GM21360 (cell line): ENCODE measurements at regions not wholly inside any gene's neighbourhood (a gene's known extent, or its start where the extent isn't known, plus 50 kb on each side); places are given as distances from the start of the nearest gene placed in this dataset.
"Not testable (repeated sequence)": the region's sequence is repeated elsewhere in the genome, so short reads cannot be mapped to it uniquely, and the experiment has no call there.

Experiments
- ATAC-seq: cut with Tn5 transposase; IDR thresholded peaks from one replicate; pipeline ENCODE4 v1.9.1; 2021; ENCODE audit warnings: mild to moderate bottlenecking, moderate library complexity; ENCODE audit not compliant: unreplicated experiment

DNA sequence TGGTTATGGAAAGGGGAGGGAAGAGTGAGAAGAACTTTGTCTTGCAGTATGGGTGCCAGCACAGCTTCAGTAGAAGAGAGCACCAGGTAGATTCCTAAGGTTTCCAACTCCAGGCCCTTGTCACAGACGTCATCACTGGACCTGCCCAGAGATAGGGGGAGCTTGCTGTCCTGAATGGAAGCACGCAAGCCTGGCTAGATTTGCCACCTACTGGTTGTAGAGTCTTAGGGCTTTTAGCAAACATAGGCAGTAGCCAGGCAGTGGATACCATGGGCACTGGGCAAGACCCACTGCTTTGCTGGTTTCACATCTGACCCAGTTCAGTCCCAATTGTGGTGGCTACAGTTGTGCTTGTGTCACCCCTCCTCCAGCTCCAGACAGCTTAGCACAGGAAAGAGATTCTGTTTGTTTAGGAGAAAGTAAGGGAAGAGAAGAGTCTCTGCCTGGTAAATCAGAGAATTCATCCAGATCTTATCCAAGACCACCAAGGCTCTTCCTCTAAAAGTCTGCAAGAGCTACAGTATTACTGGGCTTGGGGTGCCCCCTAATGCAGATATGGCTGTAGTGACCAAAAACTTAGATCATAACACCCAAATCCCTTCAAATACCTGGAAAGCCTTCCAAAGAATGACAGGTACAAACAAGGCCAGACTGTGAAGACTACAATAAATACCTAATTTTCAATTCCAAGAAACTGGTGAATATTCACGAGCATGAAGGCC lies 158.9 kb downstream of the HINT1 start:
- no peak for ATAC-seq

DNA sequence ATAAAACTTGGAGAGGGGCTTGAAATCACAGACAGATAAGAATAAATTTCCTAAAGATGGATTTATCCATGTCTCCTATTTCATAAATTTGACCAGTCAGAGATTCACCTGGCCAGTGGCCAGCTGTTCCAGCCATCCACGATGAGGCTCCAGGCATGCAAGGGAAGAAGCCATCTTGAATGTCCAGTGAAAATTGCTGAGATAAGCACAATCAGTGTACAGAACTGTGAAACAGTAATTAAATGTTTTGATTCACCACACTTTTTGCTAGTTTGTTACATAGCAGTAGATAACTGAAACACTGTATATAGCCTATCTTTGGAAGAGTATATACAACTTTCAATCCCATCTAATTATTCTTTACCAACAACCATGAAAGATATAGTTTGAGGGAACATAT lies 163.5 kb downstream of the HINT1 start:
- no peak for ATAC-seq

DNA sequence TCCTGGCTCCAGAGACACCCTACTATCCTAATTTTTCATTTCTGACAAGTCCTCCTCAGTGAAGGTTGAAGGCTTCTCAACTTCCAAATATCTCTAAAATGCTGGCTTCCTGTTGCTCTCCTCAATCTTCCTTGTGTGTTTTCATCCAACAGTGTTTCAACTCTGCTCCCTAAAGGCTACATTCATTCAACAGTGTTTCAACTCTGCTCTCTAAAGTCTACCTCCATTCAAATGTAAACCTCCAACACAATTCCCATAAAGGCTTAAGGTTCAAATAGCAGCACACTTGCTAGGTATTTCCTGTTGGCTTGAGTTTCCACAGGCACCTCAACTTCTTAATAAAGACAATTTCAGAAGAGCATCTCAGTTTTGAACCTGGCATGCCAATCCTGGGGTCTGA lies 164.8 kb downstream of the HINT1 start:
- ATAC-seq = no peak

DNA sequence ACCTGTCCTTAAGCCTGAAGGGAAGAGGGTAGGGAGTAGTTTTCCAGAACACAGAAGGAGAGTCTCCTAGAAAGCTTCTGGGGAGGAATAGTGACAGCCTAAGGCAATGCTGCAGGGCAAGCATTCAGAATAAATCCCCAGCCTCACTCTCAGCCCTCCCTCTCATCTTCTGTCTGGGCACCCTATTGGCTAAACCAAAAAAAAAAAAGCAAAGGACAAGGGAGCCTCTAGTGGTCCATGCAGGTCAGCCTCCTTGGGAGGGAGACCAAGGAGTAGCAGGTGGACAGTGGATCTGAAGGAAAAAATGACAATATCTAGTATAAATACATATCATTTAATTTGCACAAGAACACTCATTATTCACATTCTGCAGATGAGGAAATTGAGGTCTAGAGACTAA lies 168.3 kb downstream of the HINT1 start:
- not testable (repeated sequence) for ATAC-seq

DNA sequence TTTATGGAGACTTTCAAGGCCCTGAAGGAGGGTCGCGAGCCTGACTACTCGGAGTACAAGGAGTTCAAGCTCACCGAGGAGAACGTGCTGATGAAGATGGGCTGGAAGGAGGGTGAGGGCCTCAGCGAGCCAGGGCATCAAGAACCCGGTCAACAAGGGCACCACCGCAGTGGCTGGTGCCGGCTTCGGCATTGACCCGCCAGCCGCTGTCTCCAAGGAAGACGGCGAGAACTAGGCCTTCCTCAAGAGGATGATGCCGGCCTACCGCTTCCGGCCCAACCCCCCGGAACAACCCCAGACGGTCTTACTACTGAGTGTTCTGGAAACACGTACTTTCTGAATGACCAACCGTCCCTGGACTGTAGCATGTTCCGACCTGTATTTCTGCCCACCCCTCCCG lies 169.2 kb downstream of the HINT1 start:
- no peak for ATAC-seq

DNA sequence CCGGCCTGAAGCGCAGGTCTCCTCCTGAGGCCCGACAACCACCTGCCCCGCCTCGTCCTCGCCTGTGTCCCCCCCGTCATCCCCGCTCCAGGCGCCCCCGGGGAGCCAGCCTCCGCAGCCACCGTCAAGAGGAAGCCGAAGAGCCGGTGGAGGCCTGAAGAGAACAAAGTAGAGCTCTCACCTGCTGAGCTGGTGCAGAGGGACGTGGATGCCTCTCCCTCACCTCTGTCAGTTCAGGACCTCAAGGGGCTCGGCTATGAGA lies 169.9 kb downstream of the HINT1 start:
- ATAC-seq = no peak

DNA sequence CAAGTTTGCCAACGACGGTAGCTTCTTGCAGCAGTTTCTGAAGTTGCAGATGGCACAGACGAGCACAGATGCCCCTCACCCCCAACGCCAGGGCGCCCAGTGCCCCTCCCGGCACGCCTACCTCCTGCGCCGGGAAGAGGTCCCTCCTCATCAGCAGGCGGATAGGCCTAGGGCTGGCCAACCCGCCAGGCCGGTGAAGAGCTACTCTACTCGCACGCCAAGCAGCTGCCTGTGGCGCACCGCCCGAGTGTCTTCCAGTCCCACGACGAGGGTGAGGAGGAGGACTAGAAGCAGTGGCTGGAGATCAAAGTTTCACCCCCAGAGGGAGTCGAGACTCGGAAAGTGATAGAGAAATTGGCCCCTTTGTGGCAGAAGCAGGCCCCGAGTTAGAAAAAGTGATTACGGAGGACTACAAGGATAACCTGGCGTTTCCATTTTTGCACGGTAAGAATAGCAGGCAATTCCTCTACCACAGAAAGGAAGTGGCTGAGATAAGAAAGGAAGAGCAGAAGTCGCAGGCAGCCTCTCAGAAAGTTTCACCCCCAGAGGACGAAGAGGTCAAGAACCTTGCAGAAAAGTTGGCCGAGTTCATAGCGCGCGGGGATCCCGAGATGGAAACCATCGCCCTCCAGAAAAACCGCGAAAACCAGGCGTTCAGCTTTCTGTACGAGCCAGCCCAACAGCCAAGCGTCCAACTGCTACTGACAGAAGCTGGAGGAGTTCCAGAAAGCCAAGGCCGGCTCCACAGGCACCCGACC lies 170.4 kb downstream of the HINT1 start:
- no peak for ATAC-seq

DNA sequence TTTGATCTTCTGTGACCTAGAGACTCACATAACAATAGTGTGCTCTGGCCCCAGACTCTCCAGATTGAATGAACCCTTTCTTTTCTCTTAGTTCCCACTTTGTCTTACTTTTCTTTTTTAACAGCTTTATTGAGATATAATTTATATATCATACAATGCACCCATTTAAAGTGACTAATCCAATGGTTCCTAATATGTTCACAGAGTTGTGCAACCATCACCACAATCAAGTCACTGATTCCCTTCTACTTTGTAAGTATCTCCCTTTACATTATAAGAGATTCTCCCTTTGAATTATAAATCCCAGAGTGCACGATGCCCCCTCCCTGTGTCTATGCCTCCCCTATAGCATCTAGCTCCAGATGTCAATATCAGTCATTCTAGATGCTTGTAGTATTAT lies 172.4 kb downstream of the HINT1 start:
- ATAC-seq = no peak

DNA sequence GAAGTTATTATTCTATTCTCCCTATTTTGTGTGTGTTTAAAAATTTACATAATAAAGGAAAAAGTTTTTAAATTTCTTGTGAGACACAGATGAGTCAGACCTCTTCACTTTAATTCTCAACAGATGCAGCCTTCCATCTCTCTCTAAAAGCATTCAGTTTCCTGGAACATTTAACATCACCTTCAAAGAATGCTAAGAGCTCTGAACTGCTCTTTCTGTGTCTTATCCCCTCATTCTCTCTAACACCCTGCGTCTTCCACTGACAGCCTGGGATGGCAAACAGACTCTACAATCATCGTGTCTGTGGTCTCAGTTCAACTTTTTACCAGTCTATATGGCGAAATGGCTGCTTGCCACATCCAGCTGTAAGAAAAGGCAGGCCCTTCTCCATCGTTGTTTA lies 173.0 kb downstream of the HINT1 start:
- ATAC-seq = no peak

DNA sequence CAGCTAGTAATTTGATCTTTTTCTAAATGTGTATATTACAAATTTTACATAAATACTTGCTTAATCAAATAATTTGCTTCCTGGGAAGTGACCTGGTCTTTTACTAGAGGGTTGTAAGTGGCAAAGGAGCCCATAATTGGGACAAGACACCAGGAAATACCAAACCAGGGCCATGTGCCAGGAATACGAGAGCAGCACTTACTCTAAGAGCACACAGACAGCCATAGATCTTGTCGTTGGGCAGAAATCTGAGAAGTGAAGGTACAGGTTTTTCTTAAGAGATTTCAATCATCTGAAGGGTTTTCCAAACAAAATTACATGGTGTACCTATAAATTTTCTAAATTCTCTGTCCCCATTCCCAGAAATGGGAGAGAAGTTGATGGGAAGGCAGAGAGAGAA lies 179.3 kb downstream of the HINT1 start:
- no peak for ATAC-seq

DNA sequence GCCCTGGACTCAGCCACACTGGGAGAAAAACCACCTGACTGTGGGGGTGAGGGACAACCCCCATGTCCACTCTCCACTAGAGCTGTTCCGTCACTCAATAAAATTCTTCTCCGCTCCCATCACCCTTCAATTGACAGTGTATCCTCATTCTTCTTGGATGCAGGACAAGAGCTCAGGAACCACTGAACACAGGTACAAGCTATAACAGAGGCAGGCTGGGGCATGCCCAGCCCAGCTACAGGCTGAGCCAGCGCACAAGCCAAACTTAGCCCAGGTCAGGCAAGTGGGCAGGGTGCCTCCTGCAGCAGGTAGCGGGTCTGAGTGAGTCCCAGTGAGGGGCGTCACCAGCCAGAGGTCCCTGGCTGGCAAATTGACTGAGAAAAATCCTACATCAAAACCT lies 183.4 kb downstream of the HINT1 start:
- no peak for ATAC-seq

DNA sequence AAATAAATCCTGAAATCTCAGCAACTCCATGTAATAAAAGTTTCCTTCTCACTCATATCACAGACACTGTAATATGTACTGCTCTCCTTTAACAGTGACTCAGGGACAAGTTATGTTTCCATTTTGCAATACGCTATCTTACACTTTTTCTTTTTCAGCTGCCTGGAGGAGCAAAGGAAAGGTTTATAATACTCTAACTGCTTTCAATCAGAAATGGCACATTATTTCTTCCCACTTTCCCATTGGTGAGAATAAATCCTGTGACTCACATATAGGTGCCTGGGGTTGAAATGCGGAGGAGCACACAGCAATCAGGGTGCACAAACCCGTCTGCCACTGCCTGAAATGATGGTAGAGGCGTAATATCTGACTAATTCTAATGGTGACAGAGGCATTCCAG lies 186.6 kb downstream of the HINT1 start:
- ATAC-seq = no peak

DNA sequence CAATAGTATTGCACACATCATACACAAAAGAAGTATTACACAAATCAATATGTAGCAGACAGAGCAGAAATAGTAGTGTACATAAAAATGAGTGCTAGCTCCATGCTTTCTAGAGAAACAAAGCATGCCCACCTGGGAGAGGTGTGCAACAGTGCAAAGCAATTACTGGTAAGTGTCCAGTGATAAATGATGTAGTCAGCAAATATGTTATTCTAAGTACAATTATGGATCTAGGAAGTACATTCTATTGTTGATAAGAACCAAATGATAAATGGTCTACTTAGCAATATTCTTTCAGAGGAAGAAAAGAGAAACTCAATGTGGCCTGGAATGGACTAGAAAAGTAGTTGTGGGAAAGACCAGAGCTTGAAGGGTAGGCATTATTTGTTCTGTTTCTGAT lies 188.6 kb downstream of the HINT1 start:
- ATAC-seq = no peak

DNA sequence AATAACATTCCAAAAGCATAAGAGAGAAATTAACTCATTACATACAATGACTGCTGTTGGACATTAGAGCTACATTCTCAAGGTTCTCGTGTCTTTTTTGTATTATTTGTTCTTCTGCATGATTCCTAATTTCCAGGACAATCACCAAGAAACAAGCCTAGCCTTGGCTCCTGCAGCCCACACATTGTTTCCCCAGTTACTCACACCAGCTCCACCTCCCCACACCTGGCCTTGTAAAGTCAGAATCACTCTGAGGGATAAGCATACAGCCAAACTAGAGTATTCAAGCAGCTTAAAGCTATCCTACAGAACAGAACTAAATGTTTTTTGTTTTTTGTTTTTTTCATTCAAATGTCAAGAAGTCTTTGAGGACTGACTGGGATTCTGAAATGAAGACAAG lies 189.2 kb downstream of the HINT1 start:
- no peak for ATAC-seq

DNA sequence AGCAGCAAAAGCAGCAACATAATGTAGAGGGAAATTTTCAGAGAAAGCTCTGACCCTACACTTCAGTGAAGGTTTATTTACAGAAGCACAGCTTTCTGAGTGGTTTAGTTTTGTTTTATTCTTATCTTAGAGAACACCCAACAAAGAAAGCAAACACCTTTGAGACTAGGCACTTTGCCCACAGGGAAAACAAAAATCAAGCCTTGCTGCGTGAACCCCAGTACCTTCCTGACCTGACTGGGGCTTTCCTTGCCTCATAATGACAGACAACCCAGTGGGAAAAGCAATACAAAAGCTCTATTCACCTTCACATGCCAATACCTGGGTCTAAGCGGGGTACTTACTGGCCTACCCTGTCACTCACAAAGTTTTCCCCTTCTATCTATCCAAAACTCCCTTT lies 189.8 kb downstream of the HINT1 start:
- ATAC-seq = no peak

DNA sequence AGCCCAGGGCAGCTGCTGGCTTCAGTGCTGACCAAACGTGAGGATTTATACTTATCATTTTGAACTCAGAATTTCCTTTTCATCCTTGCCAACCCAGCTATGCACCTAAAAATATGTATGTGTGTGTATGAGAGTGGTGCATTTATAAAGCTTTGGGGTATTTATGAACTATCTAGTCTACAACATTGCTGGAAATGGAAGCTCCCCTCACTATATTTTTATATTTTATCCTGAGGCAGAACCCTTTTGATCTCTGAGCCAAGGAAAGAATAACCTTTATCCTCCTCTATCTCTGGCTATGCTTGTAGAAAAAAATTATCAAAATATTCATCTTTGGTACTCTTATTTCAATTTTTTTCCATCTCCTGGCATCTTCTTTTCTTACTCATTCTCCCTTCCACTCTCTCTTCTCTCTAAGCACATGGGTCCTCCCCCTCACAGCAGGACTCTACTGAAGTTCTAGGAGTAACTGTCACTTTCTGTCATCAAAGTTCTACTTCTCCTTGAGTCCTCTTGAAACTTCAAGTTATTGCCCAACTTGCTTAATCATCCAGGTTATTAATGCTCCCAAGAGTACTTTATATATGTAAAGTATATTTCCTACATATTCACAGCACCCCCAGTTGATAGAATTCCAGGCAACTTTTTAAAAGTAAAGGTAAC lies 190.9 kb downstream of the HINT1 start:
- no peak for ATAC-seq

DNA sequence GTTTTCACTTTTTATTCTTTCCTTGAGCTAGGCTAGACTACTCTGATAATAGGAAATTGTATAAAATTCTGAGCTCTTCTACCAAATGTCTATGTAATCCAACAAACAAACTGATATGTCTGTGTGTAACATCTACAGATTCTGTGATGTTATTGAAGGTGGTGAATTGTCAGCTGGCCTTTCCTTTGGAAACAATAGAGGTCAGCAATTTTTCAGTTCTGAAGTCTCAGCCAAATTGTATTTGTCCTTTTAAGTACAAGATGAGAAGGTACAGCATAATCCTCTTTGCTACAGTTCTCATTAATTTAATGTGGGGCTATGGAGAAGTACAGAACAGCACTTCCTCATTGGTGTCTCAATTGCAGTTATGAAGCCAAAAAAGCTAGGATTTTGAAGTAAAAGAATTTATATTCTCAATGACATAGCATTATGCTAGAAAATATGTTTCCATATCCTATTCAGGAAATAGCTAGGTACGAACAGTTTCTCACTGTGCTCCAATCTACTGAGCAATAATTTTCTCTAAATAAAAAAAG lies 198.0 kb downstream of the HINT1 start:
- no peak for ATAC-seq

DNA sequence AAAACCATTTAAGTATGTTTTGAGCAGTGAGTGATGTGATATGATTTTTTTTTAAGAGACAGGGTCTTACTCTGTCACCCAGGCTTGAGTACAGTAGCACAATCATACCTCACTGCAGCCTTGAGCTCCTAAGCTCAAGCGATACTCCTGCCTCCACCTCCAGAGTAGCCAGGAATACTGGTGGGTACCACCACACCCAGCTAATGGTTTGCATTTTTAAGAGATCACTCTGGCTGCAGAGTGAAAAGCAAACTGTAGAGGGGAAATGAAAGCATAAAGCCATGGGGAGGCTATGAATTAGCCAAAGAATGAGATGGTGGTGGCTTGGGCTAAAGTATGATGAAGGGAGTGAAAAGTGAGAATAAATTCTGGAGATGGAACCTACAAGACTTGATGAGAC lies 199.1 kb downstream of the HINT1 start:
- ATAC-seq = no peak

DNA sequence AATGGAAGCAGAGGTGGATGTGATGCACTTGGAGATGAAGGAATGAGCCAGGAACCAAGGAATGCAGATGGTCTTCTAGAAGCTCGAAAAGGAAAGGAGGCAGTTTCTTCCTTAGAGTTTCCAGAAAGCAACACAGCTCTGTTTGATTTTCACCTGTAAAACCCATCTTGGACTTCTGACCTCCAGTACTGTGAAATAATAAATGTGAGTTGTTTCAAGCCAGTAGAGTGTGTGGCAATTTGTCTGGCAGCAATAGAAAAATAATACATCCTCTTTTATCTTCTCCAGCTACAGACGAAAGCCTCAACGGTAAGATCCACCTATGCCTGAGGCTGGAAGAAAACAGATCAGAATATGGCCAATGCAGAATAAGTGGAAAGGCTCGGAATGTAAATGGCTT lies 199.7 kb downstream of the HINT1 start:
- ATAC-seq = no peak

DNA sequence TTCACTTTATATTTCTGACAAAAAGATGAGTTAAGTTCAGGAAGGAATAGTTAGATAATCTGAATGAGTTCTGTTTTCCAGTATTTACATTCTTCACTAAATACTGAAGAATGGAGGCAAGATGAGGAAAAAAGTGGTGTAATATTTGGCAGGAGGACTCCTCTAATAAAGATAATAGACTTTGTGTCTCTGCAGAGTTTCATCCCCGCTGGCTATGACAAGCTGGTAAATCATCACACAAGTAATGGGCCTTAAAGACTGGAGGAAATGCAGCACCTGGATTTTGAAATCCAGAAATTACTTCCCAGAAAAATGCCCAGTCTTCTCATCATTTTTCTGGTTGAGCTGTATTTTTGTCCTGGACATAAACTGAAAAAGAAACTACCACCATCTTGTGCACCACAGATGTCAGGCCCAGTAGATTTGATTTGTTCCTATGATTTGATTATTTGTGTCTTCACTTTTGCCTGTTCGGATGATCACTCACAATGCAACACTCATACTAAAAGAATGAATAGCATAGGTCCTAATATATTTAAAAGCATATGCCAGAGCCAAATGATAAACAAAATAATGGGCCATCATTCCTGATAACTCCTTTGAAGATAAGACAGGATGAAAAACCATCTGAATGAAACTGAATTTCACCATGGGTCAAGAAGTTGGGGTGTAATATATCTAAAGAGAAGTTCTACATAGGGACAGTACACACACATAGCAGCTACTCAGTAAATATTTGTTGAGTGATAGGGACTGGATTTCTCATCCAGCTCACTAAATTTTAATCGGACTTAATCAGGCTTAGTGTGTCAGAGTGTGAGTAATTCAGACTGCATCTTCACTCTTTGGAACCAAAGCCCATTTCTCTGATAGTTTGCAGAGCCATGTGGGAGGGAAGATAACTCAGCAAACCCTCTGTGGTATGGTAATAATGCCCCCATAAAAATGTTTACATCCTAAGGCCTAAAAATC lies 200.5 kb downstream of the HINT1 start:
- ATAC-seq = no peak

DNA sequence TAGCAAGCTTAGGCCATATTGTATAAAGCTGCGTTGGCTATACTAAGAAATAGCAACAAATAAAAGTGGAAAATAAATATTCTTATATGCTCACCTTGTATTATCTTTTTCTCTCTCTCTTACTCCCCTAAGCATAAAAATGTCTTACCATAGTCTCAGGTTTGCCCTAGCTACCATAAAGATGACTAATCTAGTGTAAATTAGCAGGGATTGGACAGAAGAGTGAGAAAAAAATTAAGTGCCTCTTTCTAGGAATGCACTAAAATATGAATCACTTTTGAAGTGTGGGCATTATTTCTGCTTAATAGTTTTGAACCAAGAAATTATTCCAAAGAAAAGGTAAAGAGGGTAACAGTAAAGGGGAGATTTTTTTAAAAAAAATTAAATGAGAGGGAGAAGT lies 201.3 kb downstream of the HINT1 start:
- ATAC-seq = no peak
